NCI-H1436 treated with DMSO at 0.1 percent for 48 hours (cell line): ENCODE measurements at regions not wholly inside any gene's neighbourhood (a gene's known extent, or its start where the extent isn't known, plus 50 kb on each side); places are given as distances from the start of the nearest gene placed in this dataset.
"Not testable (repeated sequence)": the region's sequence is repeated elsewhere in the genome, so short reads cannot be mapped to it uniquely, and the experiment has no call there.

ENCODE experiments used
- DNase-seq: peaks from one replicate; lab custom pipeline; 2025; lab: John Stamatoyannopoulos, UW

- DNase-seq: no peak
Measured at GRCh38 chr3:106022913-106023312, 154.1 kb upstream of the CBLB start.

- DNase-seq: no peak
Measured at GRCh38 chr3:106025151-106025722, 156.4 kb upstream of the CBLB start.

DNA sequence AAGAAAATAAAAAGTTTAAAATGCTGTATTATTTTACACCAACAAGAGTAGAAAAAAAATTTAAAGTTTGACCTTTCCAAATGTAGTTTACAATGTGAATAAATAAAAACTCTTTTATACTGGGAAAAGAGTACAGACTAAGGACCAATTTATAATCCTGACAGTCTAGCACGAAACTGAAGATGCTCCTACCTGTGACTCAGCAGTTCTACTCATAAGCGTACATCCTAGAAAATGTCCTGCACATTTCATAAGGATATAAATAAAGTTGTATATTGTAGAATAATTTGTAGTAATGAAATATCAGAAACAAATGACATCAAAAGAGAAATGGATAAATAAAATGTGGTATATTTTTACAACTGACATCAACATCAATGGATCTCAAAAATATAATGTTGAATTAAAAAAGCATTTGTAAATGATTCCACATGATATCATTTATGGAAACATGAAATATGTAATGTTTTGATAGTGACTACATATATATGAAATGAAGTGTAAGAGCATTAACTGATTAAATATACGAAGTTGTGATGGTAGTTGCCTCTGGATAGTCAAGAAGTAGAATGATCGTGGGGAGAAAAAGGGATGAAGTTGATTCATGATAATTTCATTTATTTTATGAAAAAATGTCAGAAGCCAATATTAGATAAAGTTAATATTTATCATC, 161.3 kb upstream of the CBLB start:
- DNase-seq: no peak

DNA sequence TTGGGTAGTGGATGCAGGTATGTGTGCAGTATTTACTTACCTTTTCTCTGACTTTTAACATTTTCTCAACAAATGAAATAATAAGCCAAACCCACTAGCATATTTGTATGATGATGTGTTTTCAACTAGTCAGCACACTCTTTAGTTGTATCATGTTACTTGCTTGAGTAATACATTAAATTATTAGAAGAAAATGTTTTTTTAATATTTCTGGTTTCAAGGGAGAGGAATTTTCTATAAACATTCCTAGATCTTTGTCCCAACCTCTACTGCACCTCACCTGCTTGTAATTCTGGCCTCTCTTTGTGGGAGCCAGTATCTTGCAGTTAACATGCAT, 161.8 kb upstream of the CBLB start:
- DNase-seq: no peak

DNA sequence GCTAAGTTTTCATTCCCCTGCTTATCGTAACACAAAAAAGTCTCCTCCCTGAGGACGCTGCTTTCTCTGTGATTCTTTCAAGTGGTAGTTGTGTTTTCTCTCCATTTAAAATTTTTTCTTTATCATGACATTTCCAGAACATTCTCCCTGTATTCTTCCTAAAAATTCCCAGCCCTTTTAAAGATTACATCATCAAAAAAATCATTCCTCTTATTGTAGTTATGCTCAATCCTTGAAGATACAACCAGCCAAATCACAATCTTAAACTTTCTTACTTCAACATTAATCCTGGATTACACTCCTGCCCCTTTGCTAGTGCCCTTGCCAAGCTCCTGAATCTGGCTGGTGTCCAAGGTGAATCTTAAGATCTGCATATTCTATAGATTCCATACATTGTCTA, 163.7 kb upstream of the CBLB start:
- DNase-seq: no peak

GRCh38 chr3:106033654-106034053, 164.8 kb upstream of the CBLB start:
- no peak for DNase-seq

DNA sequence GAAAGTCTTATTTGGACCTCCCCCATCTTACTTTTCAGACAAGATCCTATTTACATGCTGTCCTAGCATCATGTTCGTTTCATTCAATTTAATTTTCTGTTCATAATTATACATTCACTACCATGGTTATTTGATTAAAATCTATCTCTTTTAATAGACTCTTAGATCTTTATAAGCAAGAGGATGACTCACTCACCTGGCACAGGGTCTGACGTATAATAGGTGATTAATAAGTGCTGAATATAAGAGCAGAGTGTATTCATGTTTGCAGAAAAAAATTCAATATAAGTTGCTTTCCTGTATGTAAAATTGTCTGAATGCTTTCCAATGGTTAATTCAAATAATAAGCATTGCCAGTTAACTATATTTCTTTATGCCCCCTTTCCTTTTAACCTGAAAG, 165.5 kb upstream of the CBLB start:
- no peak for DNase-seq

DNA sequence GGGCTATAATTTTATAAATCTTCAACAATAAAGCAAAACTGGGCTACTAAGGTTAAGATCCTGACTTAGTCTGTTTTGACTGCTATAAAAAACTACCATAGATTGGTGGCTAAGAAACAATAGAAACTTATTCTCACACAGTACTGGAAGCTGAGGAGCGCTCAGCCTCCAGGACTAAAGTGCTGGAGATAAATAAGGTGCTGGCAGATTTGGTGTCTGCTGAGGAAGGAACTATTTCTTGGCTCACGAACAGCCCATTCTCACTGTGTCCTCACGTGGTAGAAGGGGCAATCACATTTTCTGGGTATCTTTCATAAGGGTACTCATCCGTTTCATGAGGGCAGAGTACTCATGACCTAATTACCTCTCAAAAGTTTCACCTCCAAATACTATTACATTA, 166.8 kb upstream of the CBLB start:
- no peak for DNase-seq

- no peak for DNase-seq
Measured at GRCh38 chr3:106036696-106037095, 167.9 kb upstream of the CBLB start.

DNA sequence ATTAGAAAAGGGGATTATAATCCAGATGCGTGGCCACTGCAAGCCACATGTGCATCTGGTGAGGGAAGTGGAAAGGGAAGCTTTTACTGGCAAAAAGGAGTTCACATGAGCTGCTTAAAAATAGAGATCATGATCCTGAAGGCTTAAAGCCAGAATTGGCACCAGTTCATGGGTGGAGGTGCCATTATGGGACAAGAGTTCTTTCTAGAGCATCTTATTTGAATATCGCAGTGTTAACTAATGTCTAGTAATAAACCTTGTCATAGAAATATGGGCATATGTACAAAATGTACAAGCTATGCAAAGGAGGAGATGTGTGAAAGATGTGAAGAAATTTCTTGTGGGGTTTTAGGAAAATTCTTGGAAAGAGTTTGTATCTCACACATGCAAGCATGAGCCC, 178.4 kb upstream of the CBLB start:
- no peak for DNase-seq

GRCh38 chr3:106048946-106049481, 180.2 kb upstream of the CBLB start:
- DNase-seq: no peak

- no peak for DNase-seq
Measured at GRCh38 chr3:106049821-106050220, 181.0 kb upstream of the CBLB start.

DNA sequence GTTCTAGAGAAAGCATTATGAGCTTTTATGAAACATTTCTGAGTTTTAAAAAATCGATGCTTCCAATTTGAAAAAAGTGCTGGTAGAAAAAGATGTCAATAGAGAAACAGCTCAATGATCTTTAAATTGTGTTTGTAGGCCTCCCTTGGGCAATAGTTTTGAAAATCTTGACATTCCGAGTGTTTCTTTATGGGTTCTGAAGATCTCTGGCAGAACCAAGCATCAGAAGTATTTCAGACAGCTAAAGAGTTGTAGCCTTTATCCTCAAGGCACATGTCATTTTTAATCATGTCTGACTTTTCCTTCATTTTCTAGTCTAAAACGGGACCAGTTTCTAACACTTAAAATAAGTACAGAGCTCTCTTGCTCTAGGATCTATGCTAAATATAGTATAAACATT, 188.1 kb upstream of the CBLB start:
- DNase-seq: no peak

- DNase-seq: no peak
Measured at GRCh38 chr3:106058475-106058874, 189.7 kb upstream of the CBLB start.

GRCh38 chr3:106059953-106060517, 191.2 kb upstream of the CBLB start:
- no peak for DNase-seq

GRCh38 chr3:106063909-106064308, 195.1 kb upstream of the CBLB start:
- DNase-seq: no peak

DNA sequence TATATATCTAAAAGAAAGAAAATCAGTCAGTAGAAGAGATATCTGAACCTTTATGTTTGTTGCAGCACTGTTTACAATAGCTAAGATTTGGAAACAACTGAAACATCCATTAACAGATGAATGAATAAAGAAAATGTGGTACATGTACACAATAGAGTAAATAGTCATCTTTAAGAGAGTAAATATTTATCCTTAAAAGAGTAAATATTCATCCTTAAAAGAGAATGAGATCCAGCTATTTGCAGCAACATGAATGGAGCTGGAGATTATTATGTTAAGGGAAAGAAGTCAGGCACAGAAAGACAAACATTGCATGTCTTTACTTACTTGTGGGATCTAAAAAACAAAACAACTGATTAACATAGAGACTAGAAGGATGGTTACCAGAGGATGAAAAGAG, 197.0 kb upstream of the CBLB start:
- DNase-seq: no peak

- no peak for DNase-seq
Measured at GRCh38 chr3:106067711-106068110, 198.9 kb upstream of the CBLB start.

DNA sequence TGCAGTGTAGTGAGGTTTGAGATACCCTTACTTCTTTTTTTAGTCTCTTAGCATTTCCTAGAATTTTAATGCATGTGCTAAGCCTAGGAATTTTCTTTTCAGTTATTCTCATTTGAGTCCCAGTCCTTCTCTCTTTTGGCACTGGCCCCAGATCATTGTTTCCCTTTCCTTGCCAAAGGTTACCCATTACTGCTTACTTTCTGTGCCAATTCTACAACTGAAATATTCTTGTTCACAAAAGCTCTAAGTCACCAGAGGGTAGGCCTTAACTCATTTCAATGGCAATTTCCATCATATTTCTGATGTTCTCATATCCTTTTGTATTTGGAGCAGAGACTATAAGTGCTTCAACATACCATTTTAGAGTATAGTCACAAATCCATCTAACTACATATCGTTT, 199.6 kb upstream of the CBLB start:
- no peak for DNase-seq

DNA sequence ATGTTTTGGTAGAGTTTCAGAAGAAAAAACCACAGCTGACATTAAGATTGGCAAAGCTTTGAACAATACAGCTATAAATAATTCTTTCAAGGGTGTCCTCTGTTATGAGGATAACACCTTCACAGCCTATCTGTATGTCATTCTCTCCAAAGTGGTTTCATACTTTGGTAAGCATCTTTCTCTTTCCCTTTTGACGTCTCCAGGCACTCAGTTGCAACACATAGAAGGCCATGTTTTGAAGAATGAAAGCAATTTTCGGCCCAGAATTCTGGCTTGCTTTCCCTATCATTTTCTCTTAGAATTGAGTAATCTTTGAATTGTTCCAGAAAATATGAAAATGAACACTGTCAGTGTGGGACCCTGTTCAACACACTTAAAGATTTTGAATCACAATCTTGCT, 200.0 kb upstream of the CBLB start:
- no peak for DNase-seq

GRCh38 chr3:106070187-106070586, 201.4 kb upstream of the CBLB start:
- DNase-seq: no peak

DNA sequence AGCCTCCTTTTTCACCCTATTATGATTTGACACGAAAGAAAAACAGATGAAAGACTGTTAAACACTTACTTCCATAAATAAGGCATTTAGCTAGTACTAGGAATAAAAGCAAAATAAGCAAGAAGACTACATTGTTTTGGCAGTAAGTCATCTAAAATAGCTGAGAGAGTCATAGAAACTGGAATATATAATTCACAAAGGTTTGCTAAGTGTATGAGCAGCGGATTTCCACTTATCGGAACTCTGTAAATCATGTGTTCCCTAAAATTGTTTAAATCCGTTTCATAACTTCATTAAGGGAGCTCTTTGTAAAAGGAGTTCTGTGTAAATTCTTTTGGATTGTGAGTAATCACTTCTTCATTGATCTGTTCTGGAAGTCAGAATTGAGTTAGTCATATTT, 202.5 kb upstream of the CBLB start:
- no peak for DNase-seq

- not testable (repeated sequence) for DNase-seq
Measured at GRCh38 chr3:106072596-106072995, 203.8 kb upstream of the CBLB start.

- DNase-seq: not testable (repeated sequence)
Measured at GRCh38 chr3:106073806-106074205, 205.0 kb upstream of the CBLB start.
